Fibroblast of upper back skin (primary cell): ENCODE measurements at regions not wholly inside any gene's neighbourhood (a gene's known extent, or its start where the extent isn't known, plus 50 kb on each side); places are given as distances from the start of the nearest gene placed in this dataset.
"Not testable (repeated sequence)": the region's sequence is repeated elsewhere in the genome, so short reads cannot be mapped to it uniquely, and the experiment has no call there.

Source experiments
- DNase-seq: peaks from one replicate; pipeline ENCODE4 v3.0.0-alpha.2; 2013

DNA sequence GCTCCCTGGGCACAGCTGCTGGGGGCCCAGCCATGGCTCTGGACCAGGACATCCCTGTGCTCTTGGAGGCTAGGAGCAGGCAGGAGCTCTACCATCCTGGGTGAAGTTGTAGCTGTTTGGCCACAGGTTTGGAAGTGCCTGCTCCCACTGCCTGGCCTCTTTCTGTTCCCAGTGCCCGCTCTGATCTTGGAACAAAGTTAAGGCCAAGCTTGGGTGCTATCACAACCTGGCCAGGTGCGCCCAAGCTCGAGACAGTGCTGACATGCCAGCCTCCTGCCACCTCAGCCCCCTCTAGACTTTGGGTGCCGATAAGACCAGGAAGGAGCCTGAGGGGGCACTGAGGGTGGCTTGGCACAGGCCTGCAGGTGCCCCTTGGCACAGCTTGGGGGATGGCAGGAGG is 686.1 kb upstream of the AADAT start:
- no peak for DNase-seq

DNA sequence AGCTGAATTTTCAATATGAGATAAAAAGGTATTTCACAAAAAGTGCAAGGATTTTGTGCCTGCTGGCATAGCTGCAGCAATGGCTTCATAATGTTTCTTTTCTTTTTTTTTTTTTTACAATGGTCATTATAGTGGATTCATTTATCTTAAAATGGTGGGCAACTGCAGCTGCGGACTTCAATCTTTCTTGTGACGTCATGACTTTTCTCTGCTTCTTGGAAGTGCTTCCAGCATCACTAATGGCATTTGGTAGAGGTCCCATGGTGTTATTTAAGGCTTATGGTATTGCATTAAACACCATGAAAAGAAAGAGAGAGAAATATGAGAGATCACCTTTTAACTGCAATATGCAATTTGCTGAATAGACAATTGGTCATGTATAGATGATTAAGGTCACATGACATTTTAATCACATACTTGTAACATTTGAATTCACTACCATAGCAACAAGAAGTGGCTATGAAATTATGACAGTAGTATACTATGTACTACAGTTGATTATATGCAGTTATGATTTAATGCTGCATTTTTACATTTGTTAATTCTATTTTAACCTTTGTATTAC is 684.0 kb upstream of the AADAT start:
- DNase-seq: no peak

DNA sequence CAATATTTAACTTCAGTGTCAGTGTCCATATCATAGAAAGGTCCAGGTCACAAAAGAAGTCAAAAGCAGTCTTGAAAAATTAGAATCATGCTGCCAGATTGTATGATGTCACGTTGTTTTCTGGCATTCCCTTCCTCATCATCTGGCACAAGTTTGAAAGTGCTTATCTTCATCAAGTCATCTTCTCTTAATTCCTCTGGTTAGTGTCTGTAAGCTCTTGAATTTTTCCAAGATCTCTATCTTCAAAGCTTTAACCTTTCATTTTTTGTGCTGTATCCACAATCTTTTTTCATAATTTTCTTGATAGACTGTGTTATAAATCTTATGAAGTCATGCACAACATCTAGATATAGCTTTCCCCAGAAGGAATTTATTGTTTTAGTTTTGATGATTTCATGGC is 682.7 kb upstream of the AADAT start:
- DNase-seq: no peak

DNA sequence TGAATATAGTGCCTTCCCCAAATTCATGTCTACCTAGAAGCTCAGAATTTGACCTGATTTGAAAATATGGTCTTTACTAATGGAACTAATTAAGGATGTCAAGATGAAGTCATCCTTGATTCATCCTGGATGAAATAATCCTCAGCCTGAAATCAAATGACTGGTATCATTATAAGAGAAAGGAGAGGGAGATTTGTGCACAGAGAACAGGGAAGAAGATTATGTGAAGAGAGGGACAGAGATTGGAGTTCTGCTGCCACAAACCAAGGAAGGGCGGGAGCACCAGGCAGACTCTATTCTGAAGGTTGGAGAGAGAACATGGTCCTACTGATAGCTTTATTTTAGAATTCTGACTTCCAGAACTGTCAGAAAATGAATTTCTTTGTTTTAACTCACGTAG is 680.9 kb upstream of the AADAT start:
- no peak for DNase-seq

DNA sequence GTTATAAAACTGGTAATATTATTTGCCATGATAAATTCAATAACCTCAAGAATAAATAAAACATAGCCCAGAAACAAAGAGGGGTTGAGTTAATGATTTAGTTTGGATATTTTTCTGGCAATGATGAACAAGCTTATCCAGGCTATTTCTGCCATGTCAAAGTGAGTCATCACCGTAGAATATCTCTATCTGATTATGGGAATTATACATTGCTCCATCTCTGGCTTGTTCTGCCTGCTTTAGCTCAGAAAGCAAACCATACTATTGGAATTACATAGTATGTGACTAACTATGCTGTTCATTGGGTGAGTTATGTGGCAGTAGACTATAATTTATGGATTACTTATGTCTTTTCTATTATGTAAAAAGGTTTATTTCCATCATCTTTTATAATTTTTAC is 680.1 kb upstream of the AADAT start:
- DNase-seq: peak; percentile 25

DNA sequence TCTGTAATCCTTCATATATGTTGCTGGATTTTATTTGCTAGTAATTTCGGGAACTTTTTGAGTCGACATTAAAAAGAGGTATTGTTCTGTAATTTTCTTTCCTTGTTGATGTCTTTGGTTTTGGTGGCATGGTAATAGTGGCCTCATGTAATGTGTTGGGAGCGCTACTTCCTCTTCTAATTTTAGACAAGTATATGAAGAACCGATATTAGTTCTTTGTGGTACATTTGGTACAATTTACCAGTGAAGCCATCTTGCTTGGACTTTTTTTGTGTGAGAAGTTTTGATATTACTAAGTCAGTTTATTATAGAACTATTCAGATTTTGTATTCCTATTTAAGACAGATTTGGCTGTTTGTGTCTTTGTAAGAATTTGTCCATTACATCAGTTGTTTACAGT is 669.2 kb upstream of the AADAT start:
- DNase-seq: no peak

DNA sequence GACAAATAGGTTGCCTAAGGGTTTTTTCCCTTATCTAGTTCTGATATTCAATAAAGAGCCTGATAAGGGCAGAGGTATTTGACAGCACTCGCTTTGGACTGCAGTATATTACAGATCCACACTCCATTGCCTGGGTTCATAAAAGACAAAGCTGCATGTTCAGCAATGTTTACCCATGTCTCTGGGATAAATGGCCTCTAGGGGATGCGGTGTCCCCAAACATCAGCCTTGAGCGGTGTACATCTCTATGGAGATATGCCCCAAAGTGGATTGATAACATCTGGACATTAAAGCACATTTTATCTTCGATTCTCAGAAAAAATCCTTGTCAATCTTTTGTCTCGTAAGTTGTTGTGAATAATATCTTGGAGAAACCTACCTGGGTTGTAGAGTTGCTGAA is 660.8 kb upstream of the AADAT start:
- no peak for DNase-seq

DNA sequence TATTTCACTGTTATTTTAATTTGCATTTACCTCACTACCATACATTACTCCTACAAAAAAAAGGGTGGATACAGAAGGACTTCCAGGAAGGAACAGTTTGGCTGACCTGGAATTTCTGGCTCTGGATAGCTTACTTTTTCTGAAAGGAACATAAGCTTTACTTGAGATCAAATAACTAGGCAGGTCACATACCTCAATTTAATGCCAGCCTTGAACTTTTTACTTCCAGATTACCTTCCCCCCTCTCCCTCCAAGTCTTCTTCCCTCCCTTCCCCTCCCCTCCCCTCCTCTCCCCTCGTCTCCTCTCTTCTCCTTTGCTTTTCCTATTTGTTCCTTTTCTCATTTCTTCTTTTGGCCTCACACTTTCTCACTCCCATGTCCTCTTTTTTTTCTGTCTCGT is 659.2 kb upstream of the AADAT start:
- no peak for DNase-seq

DNA sequence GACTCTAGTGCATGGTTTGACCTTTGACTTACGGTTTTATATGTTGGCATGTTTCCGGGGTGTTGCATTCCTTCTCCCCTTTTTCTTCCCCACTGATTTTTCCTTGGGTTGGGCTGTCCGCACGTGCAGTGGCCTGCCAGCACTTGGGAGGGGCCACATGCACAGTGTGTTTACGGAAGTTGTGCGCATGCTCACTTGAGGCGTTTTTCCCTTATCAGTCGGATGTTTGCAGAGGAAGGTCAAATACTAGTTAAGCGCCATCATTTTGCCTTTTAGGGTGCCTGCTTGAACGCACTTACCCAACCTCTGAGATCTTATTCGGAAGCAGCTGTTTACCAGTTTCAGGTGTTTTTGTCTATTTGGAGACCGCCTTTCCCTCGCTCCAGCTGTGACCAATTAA is 653.9 kb upstream of the AADAT start:
- DNase-seq: no peak

DNA sequence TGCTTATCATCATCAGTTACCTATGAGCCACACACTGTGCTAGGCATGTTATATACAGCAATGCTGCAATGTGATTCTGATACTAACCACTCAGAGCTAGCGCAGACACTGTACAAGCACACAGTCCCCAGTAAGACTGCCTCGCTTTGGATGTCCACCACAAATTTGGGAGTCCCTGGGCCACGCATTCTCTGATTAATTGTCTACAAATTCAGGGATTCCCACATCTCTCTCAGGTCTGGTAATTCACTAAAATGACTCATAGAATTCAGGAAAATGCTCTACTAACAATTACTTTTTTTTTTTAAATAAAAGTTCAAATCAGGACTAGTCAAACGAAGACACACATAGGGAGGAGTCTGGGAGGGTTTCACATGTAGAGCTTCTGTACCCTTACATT is 652.1 kb upstream of the AADAT start:
- DNase-seq: peak; percentile 37

DNA sequence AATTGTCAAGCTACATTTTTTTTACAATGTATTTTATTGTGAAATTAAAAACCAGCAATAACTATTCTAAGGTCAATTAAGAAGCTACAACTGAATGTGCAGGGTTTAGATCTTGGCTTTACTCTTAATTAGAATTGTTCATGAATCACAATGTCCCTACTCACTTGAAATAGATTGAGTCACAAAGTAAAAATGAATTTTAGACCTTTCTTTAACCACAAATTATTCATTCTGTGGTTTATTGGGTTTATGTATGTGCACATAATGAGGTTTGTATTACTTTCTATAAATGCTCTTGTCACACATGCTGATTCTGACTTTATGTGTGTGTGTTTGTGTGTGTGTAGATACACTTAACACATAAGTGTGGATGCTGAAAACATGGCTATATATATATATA is 647.0 kb upstream of the AADAT start:
- peak; percentile 44 for DNase-seq

DNA sequence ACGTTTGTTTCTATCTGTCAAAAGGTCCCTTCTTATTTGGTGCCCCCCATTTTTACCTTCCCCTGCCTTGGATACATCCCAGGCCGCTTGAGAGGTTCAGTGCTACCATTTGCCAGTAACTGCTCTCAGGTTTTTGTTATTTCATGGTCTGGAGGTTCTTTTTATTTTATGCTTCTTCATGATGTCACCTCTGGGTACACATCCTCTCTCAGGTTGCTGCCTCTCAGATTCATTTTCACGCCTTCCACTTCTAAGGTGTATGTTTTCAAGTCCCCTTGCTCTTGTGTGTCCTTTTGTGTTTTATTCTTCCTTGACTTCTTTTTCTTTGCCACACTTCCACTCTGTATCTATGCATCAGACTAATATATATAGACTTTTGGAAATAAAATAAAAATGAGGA is 640.1 kb upstream of the AADAT start:
- DNase-seq: no peak

DNA sequence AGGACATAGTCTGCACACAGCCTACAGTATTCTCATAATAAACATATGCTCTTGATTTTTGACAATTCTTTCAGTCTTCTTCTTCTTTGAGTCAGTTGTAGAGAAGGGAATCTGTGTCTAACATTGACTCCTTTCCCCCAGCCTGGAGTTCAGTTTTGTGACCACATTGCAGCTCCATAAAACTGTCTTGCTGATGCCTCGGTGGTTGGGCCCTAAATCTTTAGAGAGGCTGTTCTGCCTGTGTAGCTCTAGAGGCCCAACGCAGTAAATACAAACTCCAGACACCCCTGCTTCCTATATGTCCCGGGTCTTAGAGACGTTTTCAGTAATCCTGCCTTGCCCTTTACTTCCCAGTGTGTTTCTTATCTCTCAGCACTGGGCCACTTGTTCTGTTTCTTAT is 639.5 kb upstream of the AADAT start:
- DNase-seq: no peak

DNA sequence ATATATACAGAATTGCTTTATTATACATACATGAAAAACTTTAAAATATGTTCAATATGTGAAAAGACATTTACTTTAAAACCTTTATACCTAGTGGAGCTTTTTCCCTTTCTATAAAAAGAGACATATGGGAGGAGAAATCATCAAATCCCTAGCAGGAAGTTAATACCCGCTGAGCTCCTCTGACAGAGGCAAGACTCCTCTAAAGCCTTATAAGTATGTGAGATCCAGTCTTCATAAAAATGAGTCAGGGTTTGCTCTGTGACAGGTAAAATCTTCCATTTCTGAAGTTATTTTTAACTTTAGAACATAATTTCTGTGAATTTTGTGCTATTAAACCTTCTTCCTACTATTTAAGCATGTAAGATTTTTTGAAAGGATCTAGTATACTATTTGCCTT is 634.4 kb upstream of the AADAT start:
- DNase-seq: no peak

DNA sequence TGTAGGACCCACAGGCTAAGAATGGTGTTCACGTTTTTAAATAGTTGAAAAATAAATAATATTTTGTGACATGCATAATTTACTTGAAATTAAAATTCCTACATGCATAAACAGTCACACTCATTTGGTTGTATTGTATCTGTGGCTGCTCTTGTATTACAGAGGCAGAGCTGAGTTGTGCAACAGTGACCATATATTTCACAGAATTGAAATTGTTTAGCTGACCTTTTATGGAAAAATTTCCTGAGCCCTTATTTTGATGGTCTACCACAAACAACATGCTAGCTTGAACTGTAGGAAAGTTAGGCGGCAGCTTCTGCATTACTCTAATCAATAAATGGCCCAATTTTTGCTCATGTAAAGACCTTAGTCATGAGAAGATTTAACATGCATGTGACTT is 633.4 kb upstream of the AADAT start:
- no peak for DNase-seq

DNA sequence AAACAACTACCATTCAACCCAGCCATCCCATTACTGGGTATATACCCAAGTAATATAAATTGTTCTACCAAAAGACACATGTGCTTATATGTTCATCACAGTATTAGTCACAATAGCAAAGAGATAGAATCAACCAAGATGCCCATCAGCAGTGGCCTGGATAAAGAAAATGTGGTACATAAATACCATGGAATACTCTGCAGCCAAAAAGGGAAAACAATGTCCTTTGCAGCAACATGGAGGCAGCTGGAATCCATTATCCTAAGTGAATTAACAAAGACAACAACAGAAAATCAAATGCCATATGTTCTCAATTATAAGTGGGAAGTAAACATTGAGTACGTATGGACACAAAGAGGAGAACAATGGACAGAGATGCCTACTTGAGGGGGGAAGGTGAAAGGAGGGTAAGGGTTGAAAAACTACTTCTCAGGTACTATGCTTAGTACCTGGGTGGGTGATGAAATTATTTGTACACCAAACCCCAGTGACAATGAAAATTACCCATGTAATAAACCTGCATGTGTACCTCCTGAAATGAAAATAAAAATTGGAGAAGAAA is 632.1 kb upstream of the AADAT start:
- no peak for DNase-seq

DNA sequence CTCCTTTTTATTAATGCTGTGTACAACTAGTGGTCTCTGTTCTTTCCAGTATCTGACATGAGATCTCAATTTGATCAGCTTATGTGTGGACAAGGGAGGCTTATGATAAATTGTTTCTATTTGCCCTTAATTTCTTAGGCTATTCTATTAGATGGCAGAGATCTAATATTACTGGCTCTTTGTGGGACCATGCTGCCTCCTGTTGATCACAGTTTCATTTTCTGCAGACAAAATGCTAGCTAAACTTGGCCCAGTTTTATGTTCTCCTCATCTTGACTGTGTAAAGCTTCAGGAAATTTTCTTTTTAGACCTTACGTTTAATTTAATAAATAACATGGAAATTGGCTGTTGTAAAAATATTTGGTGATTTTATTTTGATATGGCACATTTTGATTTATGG is 627.1 kb upstream of the AADAT start:
- DNase-seq: peak; percentile 12

DNA sequence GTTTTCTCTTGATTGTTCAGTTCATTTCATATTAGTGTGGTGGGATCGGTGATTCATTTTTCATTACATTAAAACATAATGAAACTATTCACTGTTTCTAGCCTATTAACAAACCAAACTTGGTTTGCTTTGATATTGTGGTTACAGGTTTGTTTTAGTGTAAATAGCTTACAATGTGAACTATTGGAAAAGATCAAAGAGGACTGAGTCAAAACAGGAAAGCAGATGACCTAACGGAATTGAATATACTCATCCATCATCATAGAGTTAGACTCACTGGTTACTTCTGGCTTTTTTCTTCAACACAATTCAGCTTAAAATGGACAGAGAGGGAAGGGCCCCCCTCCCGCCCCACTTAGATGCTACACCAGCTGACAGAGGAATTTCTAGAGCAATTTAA is 616.2 kb upstream of the AADAT start:
- DNase-seq: no peak

DNA sequence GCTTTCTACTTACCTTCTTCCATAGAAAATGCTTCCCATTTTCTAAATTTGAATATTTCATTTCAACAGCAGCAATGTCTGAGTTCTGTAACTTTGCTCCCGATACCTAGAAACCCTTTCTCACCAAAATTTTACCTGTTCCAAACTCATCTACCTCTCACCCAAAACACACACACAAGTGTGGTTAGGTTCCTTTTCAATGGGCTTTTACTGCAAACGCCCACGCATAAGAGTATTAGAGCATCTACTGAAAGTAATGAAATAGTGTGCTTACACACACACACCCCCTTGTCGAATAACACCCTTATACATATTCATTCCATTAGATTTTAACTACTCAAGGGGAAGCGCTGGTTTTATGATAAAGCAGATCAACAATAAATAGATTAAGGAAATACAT is 610.3 kb upstream of the AADAT start:
- DNase-seq: no peak

DNA sequence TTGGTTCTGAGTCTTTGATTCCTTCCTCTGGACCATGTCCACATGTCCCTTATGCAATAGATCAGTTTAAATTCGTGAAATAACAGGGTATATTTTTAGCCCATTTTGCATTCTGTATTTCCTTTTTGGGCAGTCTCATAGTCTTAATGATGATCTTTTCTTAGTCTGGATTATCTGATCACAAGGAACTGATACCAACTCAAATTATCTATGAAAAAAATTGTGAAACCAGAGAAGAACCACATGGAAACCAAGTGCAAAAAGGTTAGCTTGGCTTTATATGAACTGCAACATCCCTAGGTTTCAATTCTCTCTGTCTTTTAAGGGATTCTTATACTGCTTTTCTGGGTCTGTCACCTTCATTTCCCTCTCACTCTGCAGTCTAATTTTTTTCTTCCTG is 608.6 kb upstream of the AADAT start:
- no peak for DNase-seq

DNA sequence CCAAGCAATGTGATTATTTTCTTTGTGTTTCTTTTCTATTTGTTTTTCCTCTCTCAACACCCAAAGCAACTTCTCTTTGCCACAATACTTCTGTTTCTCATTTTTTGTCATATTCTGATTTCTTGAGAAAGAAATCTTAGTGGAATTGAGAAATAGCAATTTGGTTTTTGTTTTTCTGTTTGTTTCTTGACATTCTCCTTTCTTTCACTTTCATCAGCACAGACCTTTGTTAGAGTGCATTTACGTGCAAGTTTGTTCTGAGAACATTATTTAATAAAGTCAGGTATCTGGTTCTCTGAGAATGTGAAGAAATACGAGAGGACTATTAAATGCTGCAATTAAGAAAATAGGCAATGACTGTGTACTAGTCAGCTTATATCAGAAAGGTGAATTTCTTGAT is 608.1 kb upstream of the AADAT start:
- DNase-seq: no peak

DNA sequence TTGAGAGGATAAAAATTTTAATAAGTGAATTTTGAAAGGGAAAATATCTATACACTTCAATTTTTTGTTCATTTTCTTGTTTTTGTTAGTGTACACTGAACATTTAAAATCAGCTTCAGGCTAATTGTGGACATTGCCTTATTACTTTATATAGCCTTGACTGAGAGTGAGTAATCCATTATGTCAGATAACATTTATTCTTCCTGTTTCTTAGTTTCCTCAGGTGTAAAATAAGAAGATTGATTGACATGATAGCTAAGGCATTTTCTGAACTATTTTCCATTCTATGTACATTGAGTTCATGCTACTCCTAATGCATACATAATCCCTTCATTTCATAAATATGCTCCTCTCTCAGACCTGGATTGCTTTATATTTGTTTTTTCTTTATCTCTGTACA is 607.3 kb upstream of the AADAT start:
- no peak for DNase-seq

DNA sequence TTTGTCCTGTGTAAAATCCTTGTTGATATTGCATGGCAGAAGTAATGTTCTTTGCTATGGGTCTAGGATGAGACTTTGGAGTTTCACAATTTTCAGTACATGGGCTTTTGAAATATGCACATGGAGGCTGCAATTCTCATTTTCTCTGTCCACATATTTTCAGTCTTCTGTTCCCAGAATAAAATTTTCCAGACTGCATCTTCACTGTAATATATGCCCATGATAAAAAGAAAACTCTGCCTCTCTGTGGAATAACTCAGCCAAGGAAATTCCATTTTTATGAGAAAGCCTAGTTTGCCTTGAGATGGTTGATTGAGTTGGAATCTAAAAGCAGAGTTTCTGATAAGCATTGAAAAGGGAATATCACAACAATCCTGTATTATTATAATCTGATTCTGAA is 601.4 kb upstream of the AADAT start:
- peak; percentile 28 for DNase-seq

DNA sequence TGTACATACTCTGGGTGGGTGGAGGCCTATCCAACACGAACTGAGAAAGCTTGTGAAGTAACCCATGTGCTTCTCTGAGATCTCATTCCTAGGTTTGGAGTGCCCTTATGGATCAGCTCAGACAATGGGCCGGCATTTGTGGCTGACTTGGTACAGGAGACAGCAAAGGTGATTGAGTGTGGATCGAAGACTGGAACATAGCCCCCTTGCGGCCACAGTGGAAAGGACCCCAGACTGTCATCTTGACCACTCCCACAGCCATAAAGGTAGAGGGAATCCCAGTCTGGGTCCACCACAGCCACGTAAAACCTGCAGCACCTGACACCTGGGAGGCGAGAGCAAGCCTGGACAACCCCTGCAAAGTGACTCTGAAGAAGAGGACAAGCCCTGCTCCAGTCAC is 598.0 kb upstream of the AADAT start:
- DNase-seq: no peak

DNA sequence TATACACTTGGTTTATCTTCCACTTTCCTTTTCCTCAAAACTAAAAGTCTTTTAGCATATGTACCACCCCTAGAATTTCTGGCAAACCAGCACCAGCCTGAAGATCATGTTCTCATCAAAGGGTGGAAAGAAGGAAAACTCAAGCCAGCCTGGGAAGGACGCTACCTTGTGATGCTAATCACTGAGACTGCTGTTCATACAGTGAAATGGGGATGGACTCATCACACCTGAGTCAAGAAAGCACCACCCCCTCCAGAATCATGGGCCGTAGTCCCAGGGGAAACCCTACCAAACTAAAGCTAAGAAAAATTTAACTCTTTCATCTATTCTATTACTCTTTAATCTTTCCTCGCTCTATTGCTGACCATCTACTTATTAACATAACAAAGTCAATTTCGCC is 595.9 kb upstream of the AADAT start:
- DNase-seq: not testable (repeated sequence)
